Right lobe of liver (tissue), 6 donors: ENCODE measurements at regions not wholly inside any gene's neighbourhood (a gene's known extent, or its start where the extent isn't known, plus 50 kb on each side); places are given as distances from the start of the nearest gene placed in this dataset.

Experiments used
- ATAC-seq, 4 donors: fragments of 200-7000 bp; cut with Tn5 transposase; one replicate each; pipeline ENCODE4 v1.9.1; 2020; ENCODE audit warnings: mild to moderate bottlenecking in 4 of 4, moderate library complexity in 4 of 4
- DNase-seq, 3 donors: peaks; one replicate each; pipeline ENCODE4 v3.0.0-alpha.2; 2020
- H3K27ac ChIP-seq, 3 donors: fragments of 200-600 bp; one replicate each; pipeline ENCODE4 v1.8.0; 2022
- H3K27me3 ChIP-seq, 2 donors: fragments of 200-600 bp; one replicate each; pipeline ENCODE4 v1.8.0; 2022
- H3K36me3 ChIP-seq, 4 donors: fragments of 200-600 bp; sonication (generic) in 1 of 4; one replicate each; pipeline versions ENCODE4 v1.5.1 to v1.8.0; 2017 to 2022; ENCODE audit warnings: control low read depth in 1 of 4
- H3K4me1 ChIP-seq, 4 donors: fragments of 200-600 bp; sonication (generic) in 1 of 4; one replicate each; pipeline versions ENCODE4 v1.5.1 to v1.8.0; 2017 to 2022; ENCODE audit warnings: control low read depth in 1 of 4
- H3K4me3 ChIP-seq, 3 donors: fragments of 200-600 bp; one replicate each; pipeline ENCODE4 v1.8.0; 2022
- H3K9me3 ChIP-seq, 4 donors: fragments of 200-600 bp; sonication (generic) in 1 of 4; one replicate each; pipeline versions ENCODE4 v1.5.1 to v1.8.0; 2017 to 2022; ENCODE audit warnings: control low read depth in 1 of 4
- POLR2A ChIP-seq: fragments of 450-650 bp; IDR thresholded peaks from one replicate; pipeline ENCODE4 v1.6.1; 2017; ENCODE audit warnings: antibody characterized with exemption, mild to moderate bottlenecking
- WGBS: methylation state at CpG from one replicate; pipeline ENCODE4 v1.1.6; 2018; ENCODE audit warnings: low coverage, low lambda C conversion rate; ENCODE audit not compliant: insufficient coverage; ENCODE audit errors: missing lambda C conversion rate; 5-methylcytosine and 5-hydroxymethylcytosine counted together
- intact Hi-C, 2 donors: fragments of 100-400 bp; cut with DNase I; formaldehyde crosslinking; loops; one replicate each; pipeline versions ENCODE4 v1.11.2 to v1.14.1; 2022
- TF ChIP-seq, protein P1 (sequence below), 4 donors: fragments of 200-600 bp in 3 of 4; fragments of 450-650 bp in 1 of 4; IDR thresholded peaks; one replicate each; pipeline versions ENCODE4 v1.5.1 to v1.8.0; 2016 to 2022; ENCODE audit warnings: antibody characterized with exemption in 4 of 4, mild to moderate bottlenecking in 2 of 4
- donor health status: DM: no; HTN: yes; CAD: no.
- donor health status: DM: no; HTN: no; CAD: no.
- donor health status: DM: no; HTN: no; CAD: no.
- donor health status: DM: no; HTN: yes; CAD: no.
- donor health status: DM: no; HTN: yes; CAD: no.

DNA sequence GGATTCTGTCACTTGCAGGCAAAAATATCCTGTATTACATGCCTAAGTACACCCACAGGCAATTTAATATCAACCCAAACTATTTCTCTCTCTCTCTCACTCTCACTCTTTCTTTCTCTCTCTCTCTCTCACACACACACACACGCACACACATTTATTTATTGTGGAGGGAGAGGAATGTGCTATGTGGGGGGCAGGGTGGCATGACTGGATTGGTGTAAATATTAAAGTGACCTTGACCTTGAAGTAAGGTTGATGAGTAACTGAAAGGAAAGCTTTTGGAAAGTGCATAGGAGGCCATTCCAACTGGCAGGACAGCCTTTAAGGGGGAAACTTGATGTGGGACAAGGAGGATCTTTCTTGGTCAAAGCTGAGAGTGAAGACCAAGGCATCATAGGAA, 589.7 kb upstream of the KIRREL3 start:
- ATAC-seq (peak in 3 of 4 donors; percentile 46 to 63 (median 54)), DNase-seq (no peak)
- intact Hi-C loops = no loop called here
- H3K27me3 ChIP-seq = no peaks in the 10 kb centered on the region
- H3K4me1 ChIP-seq = peaks cover 0 to 5% (median 0%) of the 10 kb centered on the region in 4 donors
- H3K4me3 ChIP-seq = no peak overlapping the region
- no peak overlapping the region for H3K27ac ChIP-seq
- H3K36me3 ChIP-seq = no peaks in the 10 kb centered on the region
- H3K9me3 ChIP-seq = no peaks in the 10 kb centered on the region
- WGBS = 18% methylated on average over 1 of the region's 1 CpG
- TF ChIP-seq, protein P1, sequence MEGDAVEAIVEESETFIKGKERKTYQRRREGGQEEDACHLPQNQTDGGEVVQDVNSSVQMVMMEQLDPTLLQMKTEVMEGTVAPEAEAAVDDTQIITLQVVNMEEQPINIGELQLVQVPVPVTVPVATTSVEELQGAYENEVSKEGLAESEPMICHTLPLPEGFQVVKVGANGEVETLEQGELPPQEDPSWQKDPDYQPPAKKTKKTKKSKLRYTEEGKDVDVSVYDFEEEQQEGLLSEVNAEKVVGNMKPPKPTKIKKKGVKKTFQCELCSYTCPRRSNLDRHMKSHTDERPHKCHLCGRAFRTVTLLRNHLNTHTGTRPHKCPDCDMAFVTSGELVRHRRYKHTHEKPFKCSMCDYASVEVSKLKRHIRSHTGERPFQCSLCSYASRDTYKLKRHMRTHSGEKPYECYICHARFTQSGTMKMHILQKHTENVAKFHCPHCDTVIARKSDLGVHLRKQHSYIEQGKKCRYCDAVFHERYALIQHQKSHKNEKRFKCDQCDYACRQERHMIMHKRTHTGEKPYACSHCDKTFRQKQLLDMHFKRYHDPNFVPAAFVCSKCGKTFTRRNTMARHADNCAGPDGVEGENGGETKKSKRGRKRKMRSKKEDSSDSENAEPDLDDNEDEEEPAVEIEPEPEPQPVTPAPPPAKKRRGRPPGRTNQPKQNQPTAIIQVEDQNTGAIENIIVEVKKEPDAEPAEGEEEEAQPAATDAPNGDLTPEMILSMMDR (IDR thresholded peaks at IDR 0.05) = no peak
- TF ChIP-seq POLR2A = no peak

DNA sequence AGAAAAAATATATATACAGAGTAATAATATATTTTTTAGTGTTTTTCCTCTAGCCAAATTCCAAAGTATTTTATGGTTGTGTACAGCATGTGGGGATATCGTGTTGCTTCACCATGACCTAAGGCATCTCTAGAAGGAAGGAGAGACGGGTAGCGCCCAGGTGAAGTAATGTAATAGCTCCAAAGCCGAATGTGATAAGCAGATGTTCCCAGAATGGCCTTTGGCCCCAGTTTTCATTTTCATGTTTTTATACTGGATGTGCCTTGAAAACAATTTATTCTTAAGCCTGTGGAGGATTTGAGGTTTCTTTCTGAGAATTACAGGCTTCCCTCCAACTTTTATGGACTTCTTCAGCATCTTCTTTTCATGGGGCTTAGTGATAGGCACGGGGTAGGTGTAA, 587.9 kb upstream of the KIRREL3 start:
- Histone ChIP-seq H3K27ac (no peak overlapping the region), H3K9me3 (no peaks in the 10 kb centered on the region), H3K4me1 (peaks cover 0 to 5% (median 0%) of the 10 kb centered on the region in 4 donors), H3K27me3 (no peaks in the 10 kb centered on the region), H3K36me3 (no peaks in the 10 kb centered on the region), H3K4me3 (no peak overlapping the region)
- ATAC-seq (no peak), DNase-seq (no peak)
- intact Hi-C loops = no loop called here
- TF ChIP-seq, protein P1 (IDR thresholded peaks at IDR 0.05) = no peak
- no peak for TF ChIP-seq POLR2A
- WGBS = 87% methylated on average over 5 of the region's 5 CpGs

DNA sequence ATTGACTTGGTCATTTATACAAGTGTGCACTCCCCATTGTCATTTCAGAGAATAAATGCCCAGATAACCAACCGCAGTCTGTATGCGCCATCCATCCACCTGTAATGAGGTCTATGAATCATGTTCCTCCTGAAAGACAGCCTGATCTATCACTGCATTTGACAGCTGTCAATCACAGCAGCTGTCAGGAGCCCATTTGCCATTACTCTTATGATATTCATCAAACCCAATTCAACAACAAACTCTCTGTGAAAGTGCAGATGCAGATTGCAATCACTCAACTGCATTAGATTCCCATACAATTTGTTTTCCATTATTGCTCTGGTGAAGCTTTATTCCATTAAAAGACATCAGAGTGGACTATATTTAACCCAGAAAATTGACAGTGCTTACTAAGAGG, 586.9 kb upstream of the KIRREL3 start:
- intact Hi-C loops = no loop called here
- WGBS = 86% methylated on average over 2 of the region's 2 CpGs
- ATAC-seq (no peak), DNase-seq (no peak)
- Histone ChIP-seq H3K27me3 (no peaks in the 10 kb centered on the region), H3K36me3 (no peaks in the 10 kb centered on the region), H3K4me1 (peaks cover 0 to 5% (median 0%) of the 10 kb centered on the region in 4 donors), H3K9me3 (no peaks in the 10 kb centered on the region), H3K4me3 (no peak overlapping the region), H3K27ac (no peak overlapping the region)
- TF ChIP-seq, protein P1 (IDR thresholded peaks at IDR 0.05) = no peak
- no peak for TF ChIP-seq POLR2A

DNA sequence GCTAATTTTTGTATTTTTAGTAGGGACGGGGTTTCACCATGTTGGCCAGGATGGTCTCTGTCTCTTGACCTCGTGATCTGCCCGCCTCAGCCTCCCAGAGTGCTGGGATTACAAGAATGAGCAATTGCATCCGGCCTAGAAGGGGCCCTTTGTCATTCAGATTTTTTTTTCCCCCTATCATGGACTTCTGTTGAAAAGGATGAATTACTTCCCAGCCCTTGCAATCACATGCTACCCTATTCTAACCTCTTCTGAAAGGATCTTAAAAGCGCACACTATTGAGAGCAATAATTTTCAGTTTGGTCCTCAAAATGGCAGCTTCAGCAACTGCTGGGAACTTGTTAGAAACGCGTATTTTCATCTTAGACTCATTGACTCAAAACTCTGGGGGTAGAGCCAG, 575.6 kb upstream of the KIRREL3 start:
- H3K27ac ChIP-seq = no peak overlapping the region
- no peaks in the 10 kb centered on the region for H3K27me3 ChIP-seq
- 64% methylated on average over 5 of the region's 7 CpGs for WGBS
- no peak overlapping the region for H3K4me3 ChIP-seq
- H3K36me3 ChIP-seq = no peaks in the 10 kb centered on the region
- no peaks in the 10 kb centered on the region for H3K9me3 ChIP-seq
- DNase-seq = no peak
- no peaks in the 10 kb centered on the region for H3K4me1 ChIP-seq
- TF ChIP-seq, protein P1 (IDR thresholded peaks at IDR 0.05) = no peak
- TF ChIP-seq POLR2A = no peak
- no peak for ATAC-seq
- intact Hi-C loops = no loop called here

DNA sequence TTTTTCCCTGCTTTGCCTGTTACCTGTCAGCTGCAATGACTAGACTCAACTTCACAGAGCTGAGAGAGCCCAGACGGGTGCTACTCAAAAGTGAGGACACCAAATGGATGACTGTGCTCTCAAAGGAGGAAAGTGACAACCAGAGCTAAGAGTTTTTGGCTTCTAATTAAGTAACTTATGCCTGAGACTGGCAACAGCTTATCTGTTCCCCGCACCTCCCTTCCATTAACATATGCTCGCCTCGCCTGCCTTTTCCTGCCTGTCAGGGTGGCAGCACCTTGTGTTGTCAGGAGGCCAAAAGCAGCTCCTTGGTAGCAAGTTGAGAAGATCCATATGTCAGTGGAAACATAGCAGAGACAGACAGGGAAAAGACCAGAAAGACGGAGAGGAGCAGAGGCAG, 573.9 kb upstream of the KIRREL3 start:
- DNase-seq (no peak), ATAC-seq (no peak)
- 50% methylated on average over 5 of the region's 5 CpGs for WGBS
- no peak overlapping the region for H3K4me3 ChIP-seq
- no peaks in the 10 kb centered on the region for H3K36me3 ChIP-seq
- TF ChIP-seq POLR2A = no peak
- intact Hi-C loops = no loop called here
- H3K9me3 ChIP-seq = no peaks in the 10 kb centered on the region
- no peaks in the 10 kb centered on the region for H3K27me3 ChIP-seq
- no peak overlapping the region for H3K27ac ChIP-seq
- H3K4me1 ChIP-seq = no peaks in the 10 kb centered on the region
